GM12878 (cell line): ENCODE measurements at regions not wholly inside any gene's neighbourhood (a gene's known extent, or its start where the extent isn't known, plus 50 kb on each side); places are given as distances from the start of the nearest gene placed in this dataset.

Experiments used
- BACH1 ChIP-seq: fragments of 450-650 bp; IDR thresholded peaks from 2 replicates; pipeline ENCODE4 v1.6.1; 2017; ENCODE audit warnings: mild to moderate bottlenecking, borderline replicate concordance
- CHD1 ChIP-seq: IDR thresholded peaks from 2 replicates; pipeline ENCODE4 v1.6.1; 2012; ENCODE audit warnings: low read depth, low read length, improper control_type of control experiment
- NFIC ChIP-seq: IDR thresholded peaks from 2 replicates; pipeline ENCODE4 v1.6.1; 2012; ENCODE audit warnings: low read depth, mild to moderate bottlenecking, inconsistent platforms, low read length, moderate library complexity
- NFYB ChIP-seq: IDR thresholded peaks from 2 replicates; pipeline ENCODE4 v1.6.1; 2011; ENCODE audit warnings: low read depth, mild to moderate bottlenecking, low read length, improper control_type of control experiment, moderate library complexity; ENCODE audit not compliant: insufficient read depth
- ZBED1 ChIP-seq: IDR thresholded peaks from 2 replicates; pipeline ENCODE4 v1.6.1; 2016; ENCODE audit warnings: borderline replicate concordance
- ZBTB40 ChIP-seq: fragments of 450-650 bp; IDR thresholded peaks from 2 replicates; pipeline ENCODE4 v1.6.1; 2016; ENCODE audit warnings: mild to moderate bottlenecking, moderate library complexity, borderline replicate concordance

GRCh38 chr9:107584186-107584585, 94.6 kb upstream of the KLF4 start:
- TF ChIP-seq ZBTB40 (no peak), BACH1 (no peak), NFYB (no peak), CHD1 (no peak), NFIC (no peak), ZBED1 (no peak)
